Endothelial cell of umbilical vein (primary cell): ENCODE measurements at regions not wholly inside any gene's neighbourhood (a gene's known extent, or its start where the extent isn't known, plus 50 kb on each side); places are given as distances from the start of the nearest gene placed in this dataset.

Source experiments
- BruUV-seq: library from RNA; stranded (reverse); fragments of 400-500 nt; replicated peaks from 2 replicates; lab custom pipeline; 2021; lab: Mats Ljungman, UMichigan
- CTCF ChIA-PET: fragments of 300-600, 350-600 bp; sonication (Branson Sonifier 250); formaldehyde crosslinking; loops from one replicate; lab custom pipeline; 2021; ENCODE audit warnings: antibody characterized with exemption, inconsistent platforms; lab: Charles Lee
- POLR2A ChIA-PET: fragments of 300-600, 350-600 bp; sonication (Branson Sonifier 250); formaldehyde crosslinking; loops from one replicate; lab custom pipeline; 2021; ENCODE audit warnings: antibody characterized with exemption, inconsistent platforms; lab: Charles Lee
- DNase-seq: peaks from one replicate; pipeline ENCODE4 v3.0.0-alpha.2; 2011; ENCODE audit warnings: low read depth, low spot score
- FAIRE-seq: peaks from 2 replicates; lab custom pipeline; 2011; peaks lifted over from hg19 to GRCh38; lab: Jason Lieb, UNC
- H2AFZ ChIP-seq: 2 replicates; pipeline ENCODE4 v1.6.0; 2012; ENCODE audit warnings: low read depth, low read length, control low read depth, inconsistent platforms
- H3K27ac ChIP-seq: 2 replicates; pipeline ENCODE4 v1.5.1; 2011; ENCODE audit warnings: low read depth, mild to moderate bottlenecking, control low read depth, low read length, moderate library complexity; ENCODE audit not compliant: insufficient read depth
- H3K27me3 ChIP-seq, 2 experiments: 2 replicates each; pipeline versions ENCODE4 v1.6.0 to v1.6.1; 2011; ENCODE audit warnings: low read length in 2 of 2, mixed read lengths in 1 of 2; ENCODE audit not compliant: control insufficient read depth in 2 of 2, insufficient read depth in 2 of 2
- H3K36me3 ChIP-seq, 2 experiments: 2 replicates in 1 of 2; 3 replicates in 1 of 2; pipeline ENCODE4 v1.5.1; 2011; ENCODE audit warnings: low read length in 2 of 2, mild to moderate bottlenecking in 1 of 2, moderate library complexity in 1 of 2; ENCODE audit not compliant: control insufficient read depth in 2 of 2, insufficient read depth in 2 of 2; ENCODE audit errors: extremely low read depth in 1 of 2
- H3K4me1 ChIP-seq: 3 replicates; pipeline ENCODE4 v1.5.1; 2011; ENCODE audit warnings: mild to moderate bottlenecking, low read length; ENCODE audit not compliant: control insufficient read depth, insufficient read depth; ENCODE audit errors: extremely low read depth
- H3K4me2 ChIP-seq: 2 replicates; pipeline ENCODE4 v1.6.1; 2011; ENCODE audit warnings: low read length, control low read depth, mixed read lengths; ENCODE audit not compliant: insufficient read depth
- H3K4me3 ChIP-seq, 3 experiments: fragments of 200-600 bp in 1 of 3; sonication (generic), shearing (Covaris generic) in 1 of 3; replicated peaks in 1 of 3; 2 replicates each; pipeline ENCODE4 v1.5.1; 2011 to 2016; ENCODE audit warnings: control low read depth in 3 of 3, low read length in 3 of 3, mild to moderate bottlenecking in 2 of 3, inconsistent platforms in 1 of 3, low read depth in 1 of 3, moderate library complexity in 1 of 3; ENCODE audit not compliant: insufficient read depth in 1 of 3
- H3K79me2 ChIP-seq: 2 replicates; pipeline ENCODE4 v1.6.0; 2012; ENCODE audit warnings: low read length, inconsistent platforms; ENCODE audit not compliant: control insufficient read depth, insufficient read depth
- H3K9ac ChIP-seq: replicated peaks from 2 replicates; pipeline ENCODE3; 2011; ENCODE audit warnings: low read length, control low read depth; ENCODE audit not compliant: insufficient read depth; ENCODE audit errors: extremely low read depth
- H3K9me1 ChIP-seq: replicated peaks from 3 replicates; pipeline ENCODE4 v1.6.0; 2011; ENCODE audit warnings: mild to moderate bottlenecking, low read length; ENCODE audit not compliant: control insufficient read depth, insufficient read depth; ENCODE audit errors: extremely low read depth
- H3K9me3 ChIP-seq: replicated peaks from 2 replicates; pipeline ENCODE4 v1.5.1; 2012; ENCODE audit warnings: low read length, inconsistent platforms; ENCODE audit not compliant: control insufficient read depth, insufficient read depth
- H4K20me1 ChIP-seq: replicated peaks from 2 replicates; pipeline ENCODE3; 2011; ENCODE audit warnings: mild to moderate bottlenecking, low read length; ENCODE audit not compliant: control insufficient read depth, insufficient read depth; ENCODE audit errors: extremely low read depth
- CTCF ChIP-seq, 2 donors: IDR thresholded peaks; 1 replicate in 1 of 2; 2 replicates in 1 of 2; pipeline ENCODE4 v1.5.1; 2011; ENCODE audit warnings: low read length in 2 of 2, mild to moderate bottlenecking in 2 of 2, moderate library complexity in 2 of 2, control low read depth in 1 of 2, inconsistent platforms in 1 of 2, low read depth in 1 of 2; ENCODE audit not compliant: insufficient read depth in 1 of 2; ENCODE audit errors: extremely low read depth in 1 of 2
- EZH2 ChIP-seq: IDR thresholded peaks from 2 replicates; pipeline ENCODE4 v1.6.1; 2012; ENCODE audit warnings: borderline replicate concordance, low read depth, mild to moderate bottlenecking, moderate library complexity, low read length, inconsistent platforms; ENCODE audit not compliant: severe bottlenecking
- FOS ChIP-seq: IDR thresholded peaks from 2 replicates; pipeline ENCODE4 v1.6.1; 2011; ENCODE audit warnings: mild to moderate bottlenecking, low read length, moderate library complexity, borderline replicate concordance; ENCODE audit not compliant: insufficient read depth
- GATA2 ChIP-seq: IDR thresholded peaks from 2 replicates; pipeline ENCODE4 v1.7.0; 2011; ENCODE audit warnings: low read depth, mild to moderate bottlenecking, moderate library complexity, mixed read lengths, low read length; ENCODE audit not compliant: insufficient read length, insufficient read depth
- JUN ChIP-seq: IDR thresholded peaks from 2 replicates; pipeline ENCODE4 v1.6.1; 2011; ENCODE audit warnings: borderline replicate concordance, low read depth; ENCODE audit not compliant: insufficient read length, insufficient read depth
- MYC ChIP-seq: IDR thresholded peaks from one replicate; pipeline ENCODE4 v1.6.1; 2011; ENCODE audit warnings: mild to moderate bottlenecking, low read depth, low read length
- POLR2A ChIP-seq: IDR thresholded peaks from 2 replicates; pipeline ENCODE4 v1.6.1; 2012; ENCODE audit warnings: low read depth, mild to moderate bottlenecking, control low read depth, low read length
- POLR2AphosphoS5 ChIP-seq: IDR thresholded peaks from 2 replicates; pipeline ENCODE4 v1.6.1; 2012; ENCODE audit warnings: low read depth, mild to moderate bottlenecking, control low read depth, low read length, moderate library complexity; ENCODE audit not compliant: insufficient read depth
- dilution Hi-C: fragments of 300-500 bp; cut with MboI; formaldehyde crosslinking; loops from one replicate; pipeline ENCODE4 v1.15.0; 2019; ENCODE audit warnings: low sequenced_read_pairs; ENCODE audit not compliant: extremely low pct_ligation_motif_present
- intact Hi-C: fragments of 100-400 bp; cut with micrococcal nuclease; formaldehyde crosslinking; loops from one replicate; pipeline ENCODE4 v1.10.0; 2022
- TF ChIP-seq, protein P1 (sequence below): IDR thresholded peaks from 2 replicates; pipeline ENCODE4 v1.6.1; 2011; ENCODE audit not compliant: insufficient read depth, insufficient read length

- Histone ChIP-seq H3K36me3 (no peaks in the 10 kb centered on the region), H4K20me1 (no peaks in the 10 kb centered on the region), H3K27ac (no peak overlapping the region), H3K79me2 (no peaks in the 10 kb centered on the region), H3K4me1 (no peaks in the 10 kb centered on the region), H3K27me3 (peaks cover 0 to 3% of the 10 kb centered on the region in 2 experiments), H2AFZ (no peak overlapping the region), H3K9me1 (no peaks in the 10 kb centered on the region), H3K9me3 (no peaks in the 10 kb centered on the region), H3K4me3 (no peak overlapping the region), H3K9ac (no peak overlapping the region), H3K4me2 (no peak overlapping the region)
- no peak for TF ChIP-seq JUN
- TF ChIP-seq FOS, result no peak
- TF ChIP-seq EZH2, result no peak
- no peak for TF ChIP-seq MYC
- TF ChIP-seq, protein P1, sequence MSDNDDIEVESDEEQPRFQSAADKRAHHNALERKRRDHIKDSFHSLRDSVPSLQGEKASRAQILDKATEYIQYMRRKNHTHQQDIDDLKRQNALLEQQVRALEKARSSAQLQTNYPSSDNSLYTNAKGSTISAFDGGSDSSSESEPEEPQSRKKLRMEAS, result no peak
- no peak for TF ChIP-seq GATA2
- TF ChIP-seq POLR2AphosphoS5, result no peak
- TF ChIP-seq CTCF (IDR thresholded peaks at IDR 0.05; ENCODE audit: extremely low read depth in 1 of 2, insufficient read depth in 1 of 2, low read depth in 1 of 2, low read length in 2 of 2), result no peak
- TF ChIP-seq POLR2A, result no peak
- intact Hi-C loops (no loop called here), dilution Hi-C loops (no loop called here)
- ChIA-PET POLR2A (no interaction called here), CTCF (interaction anchor here (1.0 kb wide), 1 partner anchor 897 kb away, joined by 3 read pairs; no protein-coding TSS in a partner anchor)
- BruUV-seq, result no TSS peak
- no peak for DNase-seq
- no peak for FAIRE-seq
Observed at GRCh38 chr10:113368666-113369364, 184.0 kb upstream of the HABP2 start.
